Fibroblast of lung (primary cell): ENCODE measurements at regions not wholly inside any gene's neighbourhood (a gene's known extent, or its start where the extent isn't known, plus 50 kb on each side); places are given as distances from the start of the nearest gene placed in this dataset.

Experiments used
- EZH2 ChIP-seq: IDR thresholded peaks from 2 replicates; pipeline ENCODE4 v1.5.1; 2012; ENCODE audit warnings: low read length, control low read depth, mild to moderate bottlenecking; ENCODE audit errors: missing control alignments
- TF ChIP-seq, protein P1 (sequence below), 2 donors: IDR thresholded peaks in 1 of 2; conservative IDR thresholded peaks in 1 of 2; 1 replicate in 1 of 2; 2 replicates in 1 of 2; pipeline ENCODE4 v1.5.1; 2011 to 2012; ENCODE audit warnings: low read length in 2 of 2, control low read depth in 1 of 2, inconsistent platforms in 1 of 2, low read depth in 1 of 2, mild to moderate bottlenecking in 1 of 2

DNA sequence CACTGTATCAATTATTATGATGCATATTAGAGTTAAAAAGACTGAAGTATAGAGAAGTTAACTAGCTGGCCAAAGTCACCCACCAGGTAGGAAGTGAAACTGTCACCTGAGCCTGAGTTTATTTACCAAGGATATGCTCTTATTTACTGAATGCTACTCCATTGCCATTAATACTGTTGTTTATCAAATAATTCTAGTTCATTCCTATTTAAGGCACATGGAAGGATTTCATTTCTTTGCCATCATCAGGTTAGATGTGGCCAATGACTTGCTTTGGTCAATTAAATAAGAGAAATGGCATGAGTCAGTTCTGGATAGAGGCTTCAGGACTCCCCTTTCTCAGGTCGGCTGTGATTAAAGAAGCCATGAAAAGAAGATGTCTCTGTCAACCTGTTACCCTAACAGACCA lies 169.6 kb downstream of the KCNJ2 start:
- TF ChIP-seq, protein P1, sequence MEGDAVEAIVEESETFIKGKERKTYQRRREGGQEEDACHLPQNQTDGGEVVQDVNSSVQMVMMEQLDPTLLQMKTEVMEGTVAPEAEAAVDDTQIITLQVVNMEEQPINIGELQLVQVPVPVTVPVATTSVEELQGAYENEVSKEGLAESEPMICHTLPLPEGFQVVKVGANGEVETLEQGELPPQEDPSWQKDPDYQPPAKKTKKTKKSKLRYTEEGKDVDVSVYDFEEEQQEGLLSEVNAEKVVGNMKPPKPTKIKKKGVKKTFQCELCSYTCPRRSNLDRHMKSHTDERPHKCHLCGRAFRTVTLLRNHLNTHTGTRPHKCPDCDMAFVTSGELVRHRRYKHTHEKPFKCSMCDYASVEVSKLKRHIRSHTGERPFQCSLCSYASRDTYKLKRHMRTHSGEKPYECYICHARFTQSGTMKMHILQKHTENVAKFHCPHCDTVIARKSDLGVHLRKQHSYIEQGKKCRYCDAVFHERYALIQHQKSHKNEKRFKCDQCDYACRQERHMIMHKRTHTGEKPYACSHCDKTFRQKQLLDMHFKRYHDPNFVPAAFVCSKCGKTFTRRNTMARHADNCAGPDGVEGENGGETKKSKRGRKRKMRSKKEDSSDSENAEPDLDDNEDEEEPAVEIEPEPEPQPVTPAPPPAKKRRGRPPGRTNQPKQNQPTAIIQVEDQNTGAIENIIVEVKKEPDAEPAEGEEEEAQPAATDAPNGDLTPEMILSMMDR (conservative IDR thresholded peaks at IDR 0.05 in 1 of 2, IDR thresholded peaks at IDR 0.05 in 1 of 2; ENCODE audit: low read depth in 1 of 2, low read length in 2 of 2): no peak
- no peak for TF ChIP-seq EZH2
